WI38 (cell line): ENCODE measurements at regions not wholly inside any gene's neighbourhood (a gene's known extent, or its start where the extent isn't known, plus 50 kb on each side); places are given as distances from the start of the nearest gene placed in this dataset.

ENCODE experiments used
- H3K4me3 ChIP-seq: 2 replicates; pipeline ENCODE4 v1.5.1; 2011; ENCODE audit warnings: low read depth, mild to moderate bottlenecking, control low read depth, low read length
- CTCF ChIP-seq: IDR thresholded peaks from 2 replicates; pipeline ENCODE4 v1.5.1; 2012; ENCODE audit warnings: low read depth, mild to moderate bottlenecking, control low read depth, low read length

- TF ChIP-seq CTCF, result no peak
- no peak overlapping the region for H3K4me3 ChIP-seq
Observed at GRCh38 chr21:39104911-39105310, 78.3 kb downstream of the PSMG1 start.

GRCh38 chr21:39103689-39104088, 79.6 kb downstream of the PSMG1 start:
- H3K4me3 ChIP-seq, result no peak overlapping the region
- no peak for TF ChIP-seq CTCF

- TF ChIP-seq CTCF, result no peak
- no peak overlapping the region for H3K4me3 ChIP-seq
Observed at GRCh38 chr21:39099859-39100258, 83.4 kb downstream of the PSMG1 start.

GRCh38 chr21:39098696-39099200, 84.5 kb downstream of the PSMG1 start:
- H3K4me3 ChIP-seq, result no peak overlapping the region
- no peak for TF ChIP-seq CTCF

- no peak overlapping the region for H3K4me3 ChIP-seq
- no peak for TF ChIP-seq CTCF
Observed at GRCh38 chr21:39097981-39098380, 85.3 kb downstream of the PSMG1 start.

GRCh38 chr21:39097335-39097861, 85.9 kb downstream of the PSMG1 start:
- no peak overlapping the region for H3K4me3 ChIP-seq
- TF ChIP-seq CTCF, result no peak

- H3K4me3 ChIP-seq, result no peak overlapping the region
- peak; percentile 15; the same call in 1 of the 2 replicates for TF ChIP-seq CTCF
Observed at GRCh38 chr21:39096754-39097153, 86.5 kb downstream of the PSMG1 start.
